ENCODE measurements at regions not wholly inside any gene's neighbourhood (a gene's known extent, or its start where the extent isn't known, plus 50 kb on each side); places are given as distances from the start of the nearest gene placed in this dataset.

GRCh38 chr20:62577490-62577836, 64.8 kb upstream of the SLCO4A1 start:
- DNase-seq (ENCODE audit: extremely low read depth, low read depth): no peak

- no peak for DNase-seq (ENCODE audit: extremely low read depth, low read depth)
Measured at GRCh38 chr20:62578294-62578897, 63.9 kb upstream of the SLCO4A1 start.

- DNase-seq (ENCODE audit: extremely low read depth, low read depth): no peak
Measured at GRCh38 chr20:62580052-62580451, 62.3 kb upstream of the SLCO4A1 start.

GRCh38 chr20:62580733-62581132, 61.6 kb upstream of the SLCO4A1 start:
- no peak for DNase-seq (ENCODE audit: extremely low read depth, low read depth)

GRCh38 chr20:62581308-62581707, 61.0 kb upstream of the SLCO4A1 start:
- DNase-seq (ENCODE audit: extremely low read depth, low read depth): no peak

GRCh38 chr20:62581806-62582205, 60.5 kb upstream of the SLCO4A1 start:
- DNase-seq (ENCODE audit: extremely low read depth, low read depth): no peak

- DNase-seq (ENCODE audit: extremely low read depth, low read depth): no peak
Measured at GRCh38 chr20:62583424-62583920, 58.8 kb upstream of the SLCO4A1 start.

- DNase-seq (ENCODE audit: extremely low read depth, low read depth): no peak
Measured at GRCh38 chr20:62584671-62585460, 57.4 kb upstream of the SLCO4A1 start.

GRCh38 chr20:62585461-62585970, 56.8 kb upstream of the SLCO4A1 start:
- no peak for DNase-seq (ENCODE audit: extremely low read depth, low read depth)

GRCh38 chr20:62586799-62587198, 55.5 kb upstream of the SLCO4A1 start:
- DNase-seq (ENCODE audit: extremely low read depth, low read depth): no peak

- DNase-seq (ENCODE audit: extremely low read depth, low read depth): no peak
Measured at GRCh38 chr20:62587757-62588402, 54.4 kb upstream of the SLCO4A1 start.

- DNase-seq (ENCODE audit: extremely low read depth, low read depth): no peak
Measured at GRCh38 chr20:62588458-62589149, 53.7 kb upstream of the SLCO4A1 start.

- DNase-seq (ENCODE audit: extremely low read depth, low read depth): no peak
Measured at GRCh38 chr20:62589150-62589498, 53.2 kb upstream of the SLCO4A1 start.

GRCh38 chr20:62589720-62590119, 52.6 kb upstream of the SLCO4A1 start:
- DNase-seq (ENCODE audit: extremely low read depth, low read depth): no peak

GRCh38 chr20:62590309-62591121, 51.8 kb upstream of the SLCO4A1 start:
- DNase-seq (ENCODE audit: extremely low read depth, low read depth): peak; percentile 78

GRCh38 chr20:62591122-62591468, 51.2 kb upstream of the SLCO4A1 start:
- DNase-seq (ENCODE audit: extremely low read depth, low read depth): no peak

- no peak for DNase-seq (ENCODE audit: extremely low read depth, low read depth)
Measured at GRCh38 chr20:62591591-62591990, 50.7 kb upstream of the SLCO4A1 start.

Measured in NCI-H460 (cell line).